ENCODE measurements at regions not wholly inside any gene's neighbourhood (a gene's known extent, or its start where the extent isn't known, plus 50 kb on each side); places are given as distances from the start of the nearest gene placed in this dataset.
A peak's percentile ranks its signal among the peaks of the same experiment; 100 is the strongest.

DNA sequence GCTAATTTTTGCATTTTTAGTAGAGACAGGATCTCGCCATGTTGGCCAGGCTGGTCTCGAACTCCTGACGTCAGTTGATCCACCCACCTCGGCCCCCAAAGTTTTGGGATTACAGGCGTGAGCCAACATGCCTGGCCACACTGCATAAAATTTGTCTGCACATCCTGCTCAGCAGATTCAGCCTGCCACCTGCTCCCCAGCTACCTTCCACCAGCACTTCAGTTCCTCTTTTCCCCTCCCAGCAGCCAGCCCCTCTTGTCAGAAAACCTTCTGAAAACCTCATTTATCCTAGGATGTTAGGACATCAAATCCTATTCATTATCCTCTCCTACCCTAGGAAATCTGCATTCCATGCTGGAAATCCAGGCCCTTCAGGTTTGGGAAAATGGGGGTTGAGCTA is 78.2 kb upstream of the CALM2 start:
- no peaks in the 10 kb centered on the region for H3K4me1 Mint-ChIP-seq
- peak overlapping the region in 1 of 10 donors; percentile 12 for H3K27ac Mint-ChIP-seq
- no peaks in the 10 kb centered on the region for H3K9me3 Mint-ChIP-seq
- H3K4me3 Mint-ChIP-seq: no peak overlapping the region
- no peak for DNase-seq
- H3K27me3 Mint-ChIP-seq: peaks cover 0 to 2% (median 0%) of the 10 kb centered on the region in 5 donors
- POLR2A ChIA-PET: interaction anchor here (0.6 kb wide), 1 partner anchor 952 kb away, joined by 4 read pairs; no protein-coding TSS in a partner anchor
- no peaks in the 10 kb centered on the region for H3K36me3 Mint-ChIP-seq
- no peak for ATAC-seq

DNA sequence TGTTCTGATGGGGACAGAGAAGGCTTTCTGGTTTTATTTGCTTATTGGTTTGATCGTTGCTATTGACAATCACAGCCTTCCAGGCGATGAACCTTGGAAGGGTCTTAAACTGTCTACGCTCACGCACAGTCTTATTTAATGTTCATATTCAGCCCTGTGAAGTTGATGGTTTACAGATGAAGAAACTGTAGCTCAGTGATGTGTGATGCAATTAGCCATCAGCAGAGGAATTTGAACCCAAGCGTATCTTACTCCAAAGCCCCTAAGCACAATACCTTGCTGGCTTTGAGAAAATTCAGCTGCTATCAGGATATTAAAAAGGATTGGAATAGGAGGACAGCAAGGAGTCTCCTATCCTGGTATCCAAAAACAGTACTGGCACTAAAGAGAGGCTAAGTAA is 77.1 kb upstream of the CALM2 start:
- POLR2A ChIA-PET: no interaction called here
- H3K27ac Mint-ChIP-seq: no peak overlapping the region
- peaks cover 0 to 2% (median 0%) of the 10 kb centered on the region in 5 donors for H3K27me3 Mint-ChIP-seq
- H3K9me3 Mint-ChIP-seq: no peaks in the 10 kb centered on the region
- H3K36me3 Mint-ChIP-seq: no peaks in the 10 kb centered on the region
- H3K4me3 Mint-ChIP-seq: no peak overlapping the region
- ATAC-seq: no peak
- H3K4me1 Mint-ChIP-seq: no peaks in the 10 kb centered on the region
- DNase-seq: no peak

DNA sequence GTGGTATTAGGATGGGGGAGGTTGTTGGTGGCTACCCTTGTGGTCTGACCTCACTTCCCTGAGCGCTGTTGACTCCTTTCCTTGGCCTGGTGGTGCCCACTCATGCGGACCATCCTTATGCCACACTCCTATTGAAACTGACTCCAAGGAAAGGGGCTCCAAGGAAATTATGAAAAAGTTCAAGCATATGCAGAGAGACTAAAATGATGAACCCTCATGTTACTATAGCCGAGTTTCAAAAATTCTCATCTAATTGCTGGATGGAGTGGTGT is 75.0 kb upstream of the CALM2 start:
- no peak overlapping the region for H3K4me3 Mint-ChIP-seq
- H3K9me3 Mint-ChIP-seq: no peaks in the 10 kb centered on the region
- POLR2A ChIA-PET: no interaction called here
- ATAC-seq: no peak
- H3K27me3 Mint-ChIP-seq: peaks cover 0 to 2% (median 0%) of the 10 kb centered on the region in 5 donors
- DNase-seq: no peak
- H3K4me1 Mint-ChIP-seq: no peaks in the 10 kb centered on the region
- no peak overlapping the region for H3K27ac Mint-ChIP-seq
- H3K36me3 Mint-ChIP-seq: no peaks in the 10 kb centered on the region

DNA sequence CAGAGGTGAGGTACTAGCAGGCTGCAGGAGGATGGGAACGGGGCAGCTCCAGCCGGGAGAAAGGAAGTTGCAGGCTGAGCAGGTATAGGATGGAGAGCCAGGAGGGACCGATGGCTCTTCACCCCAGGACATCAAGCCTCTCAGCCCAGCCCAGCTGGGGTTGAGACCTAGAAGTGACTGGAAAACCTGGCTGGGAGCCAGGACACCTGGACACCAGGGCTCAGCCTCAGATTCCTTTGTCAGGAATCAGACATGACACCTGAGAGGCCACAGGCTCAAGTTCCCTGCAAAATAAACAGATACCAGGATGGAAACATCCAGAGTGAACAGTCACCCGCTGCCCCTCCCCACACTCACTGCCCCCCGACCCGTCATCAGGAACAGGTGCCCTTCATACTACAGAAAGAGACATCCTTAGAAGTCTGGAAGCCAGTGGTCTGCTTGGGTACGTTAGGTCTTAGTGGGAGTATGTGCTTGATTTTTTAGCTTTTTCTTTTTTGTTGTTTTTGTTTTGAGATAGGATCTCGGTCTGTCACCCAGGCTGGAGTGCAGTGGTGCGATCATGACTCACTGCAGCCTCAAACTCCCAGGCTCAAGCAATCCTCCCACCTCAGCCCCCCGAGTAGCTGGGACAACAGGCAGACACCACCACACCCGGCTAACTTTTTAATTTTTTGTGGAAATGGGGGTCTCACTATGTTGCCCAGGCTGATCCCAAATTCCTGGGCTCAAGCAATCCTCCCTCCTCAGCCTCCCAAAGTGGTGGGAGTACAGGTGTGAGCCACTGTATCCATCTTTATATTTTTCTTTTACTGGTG is 74.5 kb upstream of the CALM2 start:
- H3K27me3 Mint-ChIP-seq: peaks cover 0 to 2% (median 0%) of the 10 kb centered on the region in 5 donors
- H3K9me3 Mint-ChIP-seq: no peaks in the 10 kb centered on the region
- H3K36me3 Mint-ChIP-seq: no peaks in the 10 kb centered on the region
- no peaks in the 10 kb centered on the region for H3K4me1 Mint-ChIP-seq
- no peak overlapping the region for H3K4me3 Mint-ChIP-seq
- POLR2A ChIA-PET: no interaction called here
- DNase-seq (no peak), ATAC-seq (no peak)
- H3K27ac Mint-ChIP-seq: no peak overlapping the region

DNA sequence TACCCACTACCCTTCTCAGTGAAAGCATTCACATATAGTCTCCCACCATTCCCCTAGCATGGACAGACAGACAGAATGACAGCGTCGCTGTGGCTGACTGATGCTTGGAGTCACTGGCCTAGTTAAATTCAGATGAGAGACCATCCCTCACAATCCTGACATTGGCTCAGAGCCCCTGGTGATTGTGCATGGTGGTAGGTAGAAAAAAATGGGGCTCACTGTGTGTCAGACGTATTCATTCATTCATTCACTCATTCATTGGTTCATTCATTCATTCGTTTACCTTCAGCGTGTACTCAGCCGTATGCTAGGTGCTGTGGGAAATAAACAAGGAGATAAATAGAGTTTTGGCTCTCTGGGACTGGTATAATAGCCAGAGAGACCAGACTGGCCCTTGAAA is 73.6 kb upstream of the CALM2 start:
- Mint-ChIP-seq H3K27me3 (peaks cover 0 to 7% (median 1%) of the 10 kb centered on the region in 5 donors), H3K4me1 (no peaks in the 10 kb centered on the region), H3K4me3 (no peak overlapping the region), H3K36me3 (no peaks in the 10 kb centered on the region), H3K27ac (no peak overlapping the region), H3K9me3 (no peaks in the 10 kb centered on the region)
- POLR2A ChIA-PET: no interaction called here
- DNase-seq (no peak), ATAC-seq (no peak)

DNA sequence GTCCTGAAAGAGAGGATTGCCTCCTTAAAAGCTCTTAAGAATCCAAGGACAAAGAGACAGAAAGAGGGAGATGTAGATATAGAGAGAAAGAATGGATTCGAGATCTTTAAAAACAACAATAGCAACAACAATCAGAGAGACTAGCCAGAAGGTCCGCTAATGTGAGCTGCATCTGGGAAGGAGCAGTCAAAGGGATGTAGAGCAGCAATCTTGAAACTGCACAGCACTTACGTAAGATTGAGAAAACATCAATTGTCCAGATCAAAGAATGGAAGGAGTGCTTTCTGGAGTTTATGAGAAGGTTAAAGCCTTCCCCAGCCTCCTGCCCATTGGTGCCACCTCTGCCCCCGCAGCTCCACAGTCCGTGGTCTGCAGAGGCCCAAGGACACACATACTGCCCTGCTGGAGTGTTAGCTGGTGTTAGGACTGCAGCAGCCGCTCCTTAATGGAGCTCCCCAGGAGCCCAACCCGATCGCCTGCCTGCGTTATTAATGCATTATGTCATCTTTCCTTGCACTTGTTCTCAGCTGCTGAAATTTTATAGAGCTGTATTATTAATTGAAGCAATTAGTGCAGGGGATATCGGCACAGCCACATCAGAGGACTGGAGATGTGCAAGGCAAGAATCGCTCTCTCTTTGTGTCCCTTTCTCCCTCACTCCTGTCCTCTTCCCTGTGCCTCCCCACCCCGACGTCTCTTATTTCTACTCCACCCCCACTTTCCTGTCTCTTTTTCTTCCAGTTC is 73.0 kb upstream of the CALM2 start:
- no peak for DNase-seq
- Mint-ChIP-seq H3K4me1 (no peaks in the 10 kb centered on the region), H3K9me3 (no peaks in the 10 kb centered on the region), H3K36me3 (no peaks in the 10 kb centered on the region), H3K27ac (no peak overlapping the region), H3K27me3 (peaks cover 0 to 9% (median 1%) of the 10 kb centered on the region in 5 donors), H3K4me3 (no peak overlapping the region)
- POLR2A ChIA-PET: no interaction called here
- no peak for ATAC-seq

DNA sequence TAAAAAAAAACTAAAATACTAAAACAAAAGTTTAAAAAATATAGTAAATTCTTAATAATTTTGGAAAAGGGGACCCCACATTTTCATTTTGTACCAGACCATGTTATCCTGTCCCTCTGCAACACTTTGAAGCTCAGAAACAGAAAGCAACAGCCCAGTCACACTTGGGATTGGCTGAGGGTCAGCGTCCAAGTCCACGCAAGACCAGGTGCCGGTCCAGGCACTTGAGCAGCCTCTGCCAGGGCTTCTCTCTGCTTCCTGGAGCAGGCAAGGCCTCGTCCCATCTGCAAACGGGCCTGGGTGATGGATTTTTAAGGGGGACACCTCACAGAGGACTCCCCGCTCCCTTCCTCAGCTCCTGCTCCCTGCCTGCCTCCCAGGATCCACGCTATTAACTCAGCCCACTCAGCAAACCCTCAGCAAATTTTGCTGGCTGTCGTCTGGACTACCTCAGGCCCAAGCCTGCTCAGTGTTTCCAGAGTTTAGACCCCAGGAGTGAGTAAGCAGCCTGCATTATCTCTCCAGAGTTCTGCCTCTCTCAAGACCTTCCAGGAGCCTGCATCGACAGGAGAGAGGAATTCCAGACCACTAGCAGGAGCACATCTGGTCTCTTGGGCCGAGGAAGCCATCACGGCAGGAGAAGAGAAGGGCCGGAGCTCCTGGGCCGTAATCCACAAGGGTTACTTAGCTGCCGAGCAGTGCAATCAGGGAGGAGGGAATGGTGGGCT is 67.4 kb upstream of the CALM2 start:
- POLR2A ChIA-PET: no interaction called here
- Mint-ChIP-seq H3K27ac (peak overlapping the region in 1 of 10 donors; percentile 67), H3K4me1 (no peaks in the 10 kb centered on the region), H3K36me3 (no peaks in the 10 kb centered on the region), H3K4me3 (no peak overlapping the region), H3K27me3 (peaks cover 0 to 9% (median 0%) of the 10 kb centered on the region in 5 donors), H3K9me3 (no peaks in the 10 kb centered on the region)
- ATAC-seq (no peak), DNase-seq (peak in 1 of 10 donors; percentile 23)

DNA sequence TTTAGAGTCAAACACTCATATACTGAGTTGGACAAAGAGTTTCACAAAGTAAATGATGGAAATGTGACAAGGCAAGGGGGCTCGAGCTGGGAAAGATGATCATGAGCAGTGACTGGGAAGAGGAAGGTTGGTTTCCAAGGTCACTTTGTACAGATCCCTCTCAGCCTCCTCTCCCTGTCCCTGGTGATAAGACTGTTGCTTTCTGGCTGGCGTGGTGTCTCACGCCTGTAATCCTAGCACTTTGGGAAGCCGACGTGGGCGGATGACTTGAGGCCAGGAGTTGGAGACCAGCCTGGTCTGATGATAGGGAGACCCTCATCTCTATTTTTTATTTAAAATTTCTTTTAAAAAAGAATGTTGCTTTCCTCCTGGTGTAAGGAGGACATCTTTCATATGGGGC is 65.4 kb upstream of the CALM2 start:
- H3K27me3 Mint-ChIP-seq: peaks cover 0 to 9% (median 0%) of the 10 kb centered on the region in 5 donors
- H3K36me3 Mint-ChIP-seq: no peaks in the 10 kb centered on the region
- ATAC-seq (no peak), DNase-seq (no peak)
- H3K4me3 Mint-ChIP-seq: no peak overlapping the region
- no peaks in the 10 kb centered on the region for H3K9me3 Mint-ChIP-seq
- H3K4me1 Mint-ChIP-seq: no peaks in the 10 kb centered on the region
- POLR2A ChIA-PET: no interaction called here
- H3K27ac Mint-ChIP-seq: no peak overlapping the region

DNA sequence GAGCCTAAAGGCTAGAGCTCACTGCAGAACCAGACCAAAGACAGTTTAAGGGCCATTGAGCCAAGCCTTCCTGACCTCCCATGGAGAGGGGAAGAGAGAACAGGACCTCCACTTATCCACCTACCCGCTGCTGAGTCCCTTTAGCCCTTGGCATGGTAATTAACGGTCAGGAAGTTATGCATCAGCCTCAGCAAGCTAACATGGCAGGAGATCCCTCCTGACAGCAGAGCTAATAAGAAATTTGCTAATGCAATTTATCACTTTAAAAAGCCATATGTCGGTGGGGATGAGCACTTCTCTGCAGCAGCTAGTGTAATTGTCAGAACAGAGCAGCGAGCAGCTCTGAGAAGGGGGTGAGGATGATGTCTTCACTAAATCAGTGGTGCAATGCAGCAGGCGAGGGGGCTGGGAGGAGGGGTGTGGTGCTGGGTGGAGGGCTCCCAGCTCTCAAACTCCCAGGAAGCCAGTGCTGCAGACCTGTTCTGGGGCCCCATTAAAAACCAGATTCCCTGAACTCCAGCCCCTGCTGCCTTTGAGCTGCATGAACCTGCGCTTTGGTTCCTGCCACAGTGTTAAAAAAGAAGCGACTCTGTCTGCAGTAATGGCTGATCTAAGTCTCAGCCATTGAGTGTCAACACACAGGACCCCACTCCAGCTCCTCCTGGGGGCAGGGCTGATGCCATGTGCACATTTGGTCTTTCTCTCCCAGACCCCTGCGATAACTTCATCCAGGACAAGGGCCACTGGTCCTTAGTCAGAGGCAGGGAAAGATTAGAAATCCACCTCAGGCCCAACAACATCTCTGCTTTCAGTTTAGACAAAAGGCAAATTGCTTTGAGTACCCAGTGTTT is 63.0 kb upstream of the CALM2 start:
- Mint-ChIP-seq H3K27ac (no peak overlapping the region), H3K36me3 (no peaks in the 10 kb centered on the region), H3K4me1 (no peaks in the 10 kb centered on the region), H3K9me3 (no peaks in the 10 kb centered on the region), H3K4me3 (no peak overlapping the region), H3K27me3 (peaks cover 0 to 1% (median 0%) of the 10 kb centered on the region in 5 donors)
- ATAC-seq (no peak), DNase-seq (no peak)
- POLR2A ChIA-PET: no interaction called here

DNA sequence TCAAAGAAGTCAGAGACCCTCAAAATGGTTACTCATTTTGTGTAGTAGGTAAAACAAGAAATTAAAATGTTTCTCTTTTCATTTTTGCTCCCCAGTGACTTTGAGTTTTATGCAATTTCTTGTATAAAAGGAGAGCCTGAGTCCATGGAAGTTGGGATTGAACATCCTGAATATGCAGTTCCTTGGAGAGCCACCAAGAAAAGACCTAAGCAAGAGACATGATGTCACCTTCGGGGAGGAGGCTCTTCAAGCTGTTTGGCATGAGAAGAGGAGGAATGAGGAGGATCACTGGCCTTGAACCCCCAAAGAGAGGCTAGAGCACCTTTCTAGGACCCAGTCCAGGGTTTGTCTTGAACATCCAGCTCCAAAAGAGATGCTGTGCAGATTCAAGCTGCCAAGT is 62.3 kb upstream of the CALM2 start:
- H3K27me3 Mint-ChIP-seq: peaks cover 0 to 9% (median 0%) of the 10 kb centered on the region in 5 donors
- H3K4me3 Mint-ChIP-seq: no peak overlapping the region
- DNase-seq: no peak
- no peak overlapping the region for H3K27ac Mint-ChIP-seq
- POLR2A ChIA-PET: no interaction called here
- ATAC-seq: no peak
- no peaks in the 10 kb centered on the region for H3K4me1 Mint-ChIP-seq
- no peaks in the 10 kb centered on the region for H3K36me3 Mint-ChIP-seq
- H3K9me3 Mint-ChIP-seq: no peaks in the 10 kb centered on the region

DNA sequence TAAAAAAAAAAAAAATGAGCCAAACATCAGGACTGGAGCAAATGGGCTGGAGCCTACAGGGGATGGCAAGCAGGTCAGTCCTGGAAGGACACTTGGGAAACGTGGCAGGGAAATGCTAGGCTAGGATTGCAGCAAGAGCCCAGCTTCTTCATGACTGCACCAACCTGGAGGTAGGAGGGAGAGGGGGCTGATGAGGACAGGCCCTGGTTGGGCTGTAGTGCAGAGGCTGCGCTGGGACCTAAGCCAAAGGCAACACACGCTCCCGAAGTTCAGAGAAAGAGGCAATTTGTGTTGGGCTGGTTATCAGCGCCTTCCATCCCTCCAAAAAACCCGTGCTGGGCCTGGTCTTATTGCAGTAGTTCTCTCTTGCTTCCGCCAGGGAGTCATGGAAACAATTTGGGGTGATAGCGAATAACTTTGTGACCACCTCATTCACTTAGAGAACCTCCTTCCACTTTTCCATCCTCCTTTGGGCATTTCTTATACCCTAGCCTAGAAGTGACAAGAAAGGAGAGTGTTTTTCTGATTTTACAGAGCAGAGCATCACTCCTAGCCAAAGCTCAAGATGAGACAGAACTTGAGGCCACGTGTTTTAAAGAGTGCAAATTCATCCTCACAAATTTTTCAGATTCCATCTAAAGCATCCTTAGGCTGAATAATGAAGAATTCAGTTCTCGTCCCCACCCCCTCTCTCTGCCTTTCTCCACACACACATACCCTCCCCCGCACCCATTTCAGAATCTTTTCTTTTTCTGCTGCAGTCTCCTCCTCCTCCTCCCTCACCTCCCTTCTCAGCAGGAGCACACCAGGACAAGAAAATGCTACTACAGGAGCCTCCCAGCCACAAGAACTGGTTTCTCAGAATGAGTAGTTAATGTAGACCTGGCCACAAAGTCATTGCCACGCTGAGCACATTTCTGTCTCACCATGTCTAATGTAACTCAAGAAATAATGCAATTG is 61.3 kb upstream of the CALM2 start:
- H3K27ac Mint-ChIP-seq: peak overlapping the region in 1 of 10 donors; percentile 27
- H3K4me1 Mint-ChIP-seq: no peaks in the 10 kb centered on the region
- no peaks in the 10 kb centered on the region for H3K9me3 Mint-ChIP-seq
- ATAC-seq: no peak
- POLR2A ChIA-PET: no interaction called here
- no peaks in the 10 kb centered on the region for H3K36me3 Mint-ChIP-seq
- peaks cover 0 to 9% (median 0%) of the 10 kb centered on the region in 5 donors for H3K27me3 Mint-ChIP-seq
- no peak for DNase-seq
- H3K4me3 Mint-ChIP-seq: no peak overlapping the region

All from naive thymus-derived CD8-positive, alpha-beta T cell (primary cell).